ENCODE measurements at regions not wholly inside any gene's neighbourhood (a gene's known extent, or its start where the extent isn't known, plus 50 kb on each side); places are given as distances from the start of the nearest gene placed in this dataset.
"Not testable (repeated sequence)": the region's sequence is repeated elsewhere in the genome, so short reads cannot be mapped to it uniquely, and the experiment has no call there.

- DNase-seq: no peak
Measured at GRCh38 chr17:13131225-13131624, 113.4 kb upstream of the ELAC2 start.

GRCh38 chr17:13129356-13129755 lies 111.5 kb upstream of the ELAC2 start:
- DNase-seq: no peak

GRCh38 chr17:13128676-13129075 lies 110.8 kb upstream of the ELAC2 start:
- no peak for DNase-seq

GRCh38 chr17:13127921-13128602 lies 110.2 kb upstream of the ELAC2 start:
- no peak for DNase-seq

- DNase-seq: no peak
Measured at GRCh38 chr17:13120864-13121263, 103.0 kb upstream of the ELAC2 start.

- DNase-seq: no peak
Measured at GRCh38 chr17:13118311-13118710, 100.5 kb upstream of the ELAC2 start.

GRCh38 chr17:13117616-13118015 lies 99.8 kb upstream of the ELAC2 start:
- no peak for DNase-seq

- DNase-seq: no peak
Measured at GRCh38 chr17:13114601-13115031, 96.8 kb upstream of the ELAC2 start.

- no peak for DNase-seq
Measured at GRCh38 chr17:13113821-13114525, 96.1 kb upstream of the ELAC2 start.

GRCh38 chr17:13107676-13108235 lies 89.9 kb upstream of the ELAC2 start:
- DNase-seq: no peak

GRCh38 chr17:13106171-13106570 lies 88.3 kb upstream of the ELAC2 start:
- DNase-seq: no peak

GRCh38 chr17:13104576-13104975 lies 86.7 kb upstream of the ELAC2 start:
- no peak for DNase-seq

- DNase-seq: no peak
Measured at GRCh38 chr17:13102477-13102876, 84.7 kb upstream of the ELAC2 start.

GRCh38 chr17:13099926-13100325 lies 82.1 kb upstream of the ELAC2 start:
- no peak for DNase-seq

- no peak for DNase-seq
Measured at GRCh38 chr17:13099089-13099735, 81.4 kb upstream of the ELAC2 start.

GRCh38 chr17:13096291-13096690 lies 78.5 kb upstream of the ELAC2 start:
- no peak for DNase-seq

GRCh38 chr17:13092010-13092409 lies 74.2 kb upstream of the ELAC2 start:
- DNase-seq: not testable (repeated sequence)

- DNase-seq: no peak
Measured at GRCh38 chr17:13088666-13089065, 70.8 kb upstream of the ELAC2 start.

GRCh38 chr17:13087802-13088201 lies 70.0 kb upstream of the ELAC2 start:
- no peak for DNase-seq

- DNase-seq: no peak
Measured at GRCh38 chr17:13086142-13086769, 68.4 kb upstream of the ELAC2 start.

GRCh38 chr17:13085578-13085977 lies 67.8 kb upstream of the ELAC2 start:
- DNase-seq: no peak

GRCh38 chr17:13084420-13084819 lies 66.6 kb upstream of the ELAC2 start:
- DNase-seq: no peak

Data from NCI-H1048 (cell line).